ENCODE measurements at regions not wholly inside any gene's neighbourhood (a gene's known extent, or its start where the extent isn't known, plus 50 kb on each side); places are given as distances from the start of the nearest gene placed in this dataset.

DNA sequence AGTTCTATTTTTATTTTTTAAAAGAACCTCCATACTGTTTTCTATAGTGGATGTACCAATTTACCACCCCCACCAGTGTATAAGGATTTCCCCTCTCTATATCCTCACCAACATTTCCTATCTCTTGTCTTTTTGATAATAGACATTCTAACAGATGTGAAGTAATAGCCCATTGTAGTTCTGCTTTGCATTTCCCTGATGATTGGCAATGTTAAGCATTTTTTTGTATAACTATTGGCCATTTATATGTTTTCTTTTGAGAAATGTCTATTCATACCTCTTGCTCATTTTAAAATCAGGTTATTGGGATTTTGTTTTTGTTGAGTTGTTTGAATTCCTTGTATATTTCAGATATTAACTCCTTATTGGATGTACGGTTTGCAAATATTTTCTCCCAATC is 251.1 kb upstream of the HTR2C start:
- H3K36me3 ChIP-seq = no peaks in the 10 kb centered on the region
- no peaks in the 10 kb centered on the region for H3K9me3 ChIP-seq
- no peaks in the 10 kb centered on the region for H3K4me1 ChIP-seq
- H3K27me3 ChIP-seq = no peaks in the 10 kb centered on the region
- no peak for DNase-seq
- TF ChIP-seq, protein P1, sequence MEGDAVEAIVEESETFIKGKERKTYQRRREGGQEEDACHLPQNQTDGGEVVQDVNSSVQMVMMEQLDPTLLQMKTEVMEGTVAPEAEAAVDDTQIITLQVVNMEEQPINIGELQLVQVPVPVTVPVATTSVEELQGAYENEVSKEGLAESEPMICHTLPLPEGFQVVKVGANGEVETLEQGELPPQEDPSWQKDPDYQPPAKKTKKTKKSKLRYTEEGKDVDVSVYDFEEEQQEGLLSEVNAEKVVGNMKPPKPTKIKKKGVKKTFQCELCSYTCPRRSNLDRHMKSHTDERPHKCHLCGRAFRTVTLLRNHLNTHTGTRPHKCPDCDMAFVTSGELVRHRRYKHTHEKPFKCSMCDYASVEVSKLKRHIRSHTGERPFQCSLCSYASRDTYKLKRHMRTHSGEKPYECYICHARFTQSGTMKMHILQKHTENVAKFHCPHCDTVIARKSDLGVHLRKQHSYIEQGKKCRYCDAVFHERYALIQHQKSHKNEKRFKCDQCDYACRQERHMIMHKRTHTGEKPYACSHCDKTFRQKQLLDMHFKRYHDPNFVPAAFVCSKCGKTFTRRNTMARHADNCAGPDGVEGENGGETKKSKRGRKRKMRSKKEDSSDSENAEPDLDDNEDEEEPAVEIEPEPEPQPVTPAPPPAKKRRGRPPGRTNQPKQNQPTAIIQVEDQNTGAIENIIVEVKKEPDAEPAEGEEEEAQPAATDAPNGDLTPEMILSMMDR (IDR thresholded peaks at IDR 0.05) = no peak
- TF ChIP-seq EP300 (IDR thresholded peaks at IDR 0.05) (no peak), POLR2AphosphoS5 (IDR thresholded peaks at IDR 0.05) (no peak)
- H3K4me3 ChIP-seq = no peak overlapping the region
- intact Hi-C loops (cut with DNase I) = no loop called here
- no peak overlapping the region for H3K27ac ChIP-seq
- WGBS, 2 donors = 86 to 97% methylated on average over 1 of the region's 1 CpG

DNA sequence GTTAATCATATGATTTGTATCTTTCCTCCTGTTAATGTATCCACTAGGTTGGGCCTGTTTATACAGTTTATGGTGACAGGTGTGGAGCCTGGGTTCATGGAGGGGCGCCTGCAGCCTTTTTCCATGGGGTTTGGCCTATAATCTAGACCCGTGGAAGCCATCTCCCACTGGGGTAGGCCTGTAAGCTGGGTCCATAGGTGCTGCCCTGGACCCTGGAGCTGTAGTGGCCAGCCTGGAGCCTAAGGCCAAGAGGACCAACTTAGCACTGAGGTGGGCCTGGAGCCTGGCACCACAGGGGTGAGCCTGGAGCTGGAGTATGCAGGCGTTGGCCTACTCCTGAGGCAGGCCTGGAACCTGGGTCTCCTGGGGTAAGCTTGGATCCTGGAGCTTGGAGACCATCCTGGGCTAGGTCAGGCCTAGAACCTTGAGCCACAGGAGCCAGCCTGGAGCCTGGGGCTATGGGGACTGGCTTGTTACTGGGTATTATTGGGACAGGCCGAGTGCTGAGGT is 249.4 kb upstream of the HTR2C start:
- Histone ChIP-seq H3K9me3 (no peaks in the 10 kb centered on the region), H3K27ac (no peak overlapping the region), H3K4me3 (no peak overlapping the region), H3K4me1 (no peaks in the 10 kb centered on the region), H3K27me3 (no peaks in the 10 kb centered on the region), H3K36me3 (no peaks in the 10 kb centered on the region)
- no peak for TF ChIP-seq POLR2A (IDR thresholded peaks at IDR 0.05)
- TF ChIP-seq, protein P1 (IDR thresholded peaks at IDR 0.05) = no peak
- TF ChIP-seq POLR2AphosphoS5 (IDR thresholded peaks at IDR 0.05) = no peak
- TF ChIP-seq EP300 (IDR thresholded peaks at IDR 0.05) = no peak
- DNase-seq = no peak
- intact Hi-C loops (cut with DNase I) = no loop called here
- 83 to 86% methylated on average over 4 of the region's 4 CpGs for WGBS, 2 donors

DNA sequence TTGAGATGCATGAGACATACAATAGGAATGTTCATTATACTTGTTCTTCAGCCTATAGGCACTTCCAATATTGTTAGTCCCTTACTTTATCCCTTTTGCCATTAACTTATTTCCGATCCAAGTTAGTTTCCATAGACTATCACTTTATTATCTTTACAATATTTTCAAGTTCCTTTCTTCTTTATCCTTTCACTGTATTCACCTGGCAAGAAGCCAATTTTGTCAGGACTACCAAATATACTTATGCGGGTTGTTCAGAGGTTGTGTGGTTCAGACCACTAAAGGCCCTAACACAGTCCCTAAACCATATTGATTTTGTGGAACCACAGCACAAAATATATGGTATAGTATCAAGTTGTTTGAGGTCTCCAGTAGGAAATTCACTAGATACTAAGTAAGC is 245.0 kb upstream of the HTR2C start:
- no peak for DNase-seq
- H3K27me3 ChIP-seq = no peaks in the 10 kb centered on the region
- H3K27ac ChIP-seq = no peak overlapping the region
- H3K36me3 ChIP-seq = no peaks in the 10 kb centered on the region
- no peak overlapping the region for H3K4me3 ChIP-seq
- intact Hi-C loops (cut with DNase I) = no loop called here
- H3K4me1 ChIP-seq = no peaks in the 10 kb centered on the region
- no peak for TF ChIP-seq POLR2AphosphoS5 (IDR thresholded peaks at IDR 0.05)
- TF ChIP-seq, protein P1 (IDR thresholded peaks at IDR 0.05) = no peak
- TF ChIP-seq EP300 (IDR thresholded peaks at IDR 0.05) = no peak
- TF ChIP-seq POLR2A (IDR thresholded peaks at IDR 0.05) = no peak
- WGBS, 2 donors = 93 to 94% methylated on average over 2 of the region's 2 CpGs
- no peaks in the 10 kb centered on the region for H3K9me3 ChIP-seq

DNA sequence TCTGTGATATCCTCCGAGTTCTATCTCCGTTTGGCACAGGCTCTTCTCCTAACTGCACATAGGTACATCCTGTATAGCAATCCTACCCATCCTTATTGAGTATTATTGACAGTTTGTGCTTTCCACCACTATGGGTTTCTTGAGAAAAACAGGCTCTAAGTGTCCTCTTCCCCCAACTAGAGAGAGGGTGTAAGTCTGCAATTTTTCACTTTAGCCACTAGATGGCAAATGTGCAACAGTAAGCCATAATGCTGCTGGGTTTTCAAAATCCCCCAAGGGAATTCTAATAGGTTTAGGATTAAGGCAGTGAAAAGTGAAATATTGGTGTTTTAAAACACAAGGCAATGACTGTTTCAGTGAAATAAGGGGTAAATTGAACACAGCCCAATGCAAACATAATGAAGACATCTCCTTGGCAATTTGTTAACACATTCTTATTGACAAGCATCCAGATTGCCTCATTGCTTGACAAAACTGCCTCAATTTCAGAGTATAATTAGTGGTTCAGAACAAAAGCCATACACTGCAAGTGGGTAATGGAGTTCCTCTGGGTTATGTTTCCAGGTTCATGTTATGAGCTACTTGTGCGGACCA is 239.0 kb upstream of the HTR2C start:
- H3K36me3 ChIP-seq = no peaks in the 10 kb centered on the region
- no peaks in the 10 kb centered on the region for H3K27me3 ChIP-seq
- H3K27ac ChIP-seq = no peak overlapping the region
- TF ChIP-seq, protein P1 (IDR thresholded peaks at IDR 0.05) = peak in 1 of 4 experiments; percentile 31
- TF ChIP-seq POLR2A (IDR thresholded peaks at IDR 0.05) = no peak
- no peaks in the 10 kb centered on the region for H3K9me3 ChIP-seq
- 66 to 68% methylated on average over 3 of the region's 3 CpGs for WGBS, 2 donors
- intact Hi-C loops (cut with DNase I) = no loop called here
- no peak overlapping the region for H3K4me3 ChIP-seq
- no peak for DNase-seq
- no peaks in the 10 kb centered on the region for H3K4me1 ChIP-seq

All from sigmoid colon (tissue), 6 donors.